K562 (cell line): ENCODE measurements at regions not wholly inside any gene's neighbourhood (a gene's known extent, or its start where the extent isn't known, plus 50 kb on each side); places are given as distances from the start of the nearest gene placed in this dataset.

Source experiments
- ATAC-seq: fragments of 200-7000 bp; cut with Tn5 transposase; 3 replicates; pipeline ENCODE4 v1.9.1; 2020; ENCODE audit warnings: moderate library complexity
- BruUV-seq: library from RNA; stranded (reverse); fragments of 400-500 nt; replicated peaks from 2 replicates; lab custom pipeline; 2021; lab: Mats Ljungman, UMichigan
- CTCF ChIA-PET: fragments of 300-600 bp; formaldehyde crosslinking; extraction: SDS; loops from one replicate; lab custom pipeline; 2021; ENCODE audit warnings: low intra/inter-chr PET ratio; lab: Yijun Ruan, JAX
- POLR2A ChIA-PET: fragments of 300-600, 350-650 bp; sonication (Branson Sonifier 250); formaldehyde crosslinking; extraction: SDS; loops from one replicate; lab custom pipeline; 2021; ENCODE audit warnings: antibody characterized with exemption, inconsistent platforms; lab: Yijun Ruan, JAX
- DNase-seq, 4 experiments: peaks; one replicate each; pipeline versions ENCODE4 v3.0.0 to v3.0.0-alpha.2; 2011 to 2018; ENCODE audit warnings: low spot score in 3 of 4, mixed read lengths in 3 of 4; ENCODE audit errors: extremely low read depth in 1 of 4
- FAIRE-seq: peaks from 2 replicates; lab custom pipeline; 2011; peaks lifted over from hg19 to GRCh38; lab: Jason Lieb, UNC
- H2AFZ ChIP-seq: 2 replicates; pipeline ENCODE4 v1.6.0; 2011; ENCODE audit warnings: low read depth, low read length, control low read depth, inconsistent platforms
- H3K27ac ChIP-seq: fragments of 200-600 bp; 3 replicates; pipeline ENCODE4 v1.8.0; 2011; ENCODE audit warnings: low read depth, mild to moderate bottlenecking, control low read depth, inconsistent platforms, low read length, moderate library complexity, mixed read lengths; ENCODE audit errors: extremely low read depth
- H3K27me3 ChIP-seq, 2 experiments: fragments of 300-600 bp in 1 of 2; 2 replicates in 1 of 2; 3 replicates in 1 of 2; pipeline versions ENCODE4 v1.6.0 to v1.8.0; 2011; ENCODE audit warnings: inconsistent platforms in 2 of 2, low read length in 2 of 2, mild to moderate bottlenecking in 1 of 2, mixed read lengths in 1 of 2, moderate library complexity in 1 of 2; ENCODE audit not compliant: control insufficient read depth in 2 of 2, insufficient read depth in 2 of 2
- H3K36me3 ChIP-seq: fragments of 300-600 bp; 3 replicates; pipeline ENCODE4 v1.8.0; 2011; ENCODE audit warnings: mild to moderate bottlenecking, low read length, inconsistent platforms; ENCODE audit not compliant: control insufficient read depth, insufficient read depth
- H3K4me1 ChIP-seq, 2 experiments: fragments of 200-600 bp in 1 of 2; replicated peaks in 1 of 2; 2 replicates in 1 of 2; 3 replicates in 1 of 2; pipeline versions ENCODE4 v1.5.1 to v1.8.0; 2011; ENCODE audit warnings: inconsistent platforms in 2 of 2, low read length in 2 of 2, mild to moderate bottlenecking in 1 of 2, mixed read lengths in 1 of 2, moderate library complexity in 1 of 2; ENCODE audit not compliant: control insufficient read depth in 2 of 2, insufficient read depth in 2 of 2
- H3K4me2 ChIP-seq: 2 replicates; pipeline ENCODE4 v1.6.1; 2011; ENCODE audit warnings: low read length, control low read depth, inconsistent platforms, mixed read lengths; ENCODE audit not compliant: insufficient read depth
- H3K4me3 ChIP-seq: fragments of 200-600 bp; sonication (generic), shearing (Covaris generic); 2 replicates; pipeline ENCODE4 v1.5.1; 2016; ENCODE audit warnings: control low read depth, inconsistent platforms
- H3K79me2 ChIP-seq: fragments of 200-600 bp; 3 replicates; pipeline ENCODE4 v1.8.0; 2011; ENCODE audit warnings: low read length, inconsistent platforms; ENCODE audit not compliant: control insufficient read depth, insufficient read depth
- H3K9ac ChIP-seq, 2 experiments: 2 replicates each; pipeline versions ENCODE4 v1.6.0 to v1.6.1; 2011; ENCODE audit warnings: low read depth in 2 of 2, low read length in 2 of 2, control low read depth in 1 of 2, inconsistent platforms in 1 of 2, mild to moderate bottlenecking in 1 of 2, mixed read lengths in 1 of 2; ENCODE audit not compliant: insufficient read depth in 1 of 2
- H3K9me1 ChIP-seq: one replicate; pipeline ENCODE4 v1.6.0; 2011; ENCODE audit warnings: inconsistent platforms, mild to moderate bottlenecking, low read length, moderate library complexity; ENCODE audit not compliant: control insufficient read depth, insufficient read depth
- H3K9me3 ChIP-seq: replicated peaks from 2 replicates; pipeline ENCODE4 v1.5.1; 2011; ENCODE audit warnings: low read depth, low read length, inconsistent platforms; ENCODE audit not compliant: control insufficient read depth, insufficient read depth
- H4K20me1 ChIP-seq: replicated peaks from 2 replicates; pipeline ENCODE4 v1.6.1; 2011; ENCODE audit warnings: low read length, inconsistent platforms, mixed read lengths; ENCODE audit not compliant: control insufficient read depth, insufficient read depth
- BDP1 ChIP-seq: IDR thresholded peaks from 3 replicates; pipeline ENCODE4 v1.6.1; 2011; ENCODE audit not compliant: insufficient read length, insufficient read depth
- CHD2 ChIP-seq: IDR thresholded peaks from 2 replicates; pipeline ENCODE4 v1.6.1; 2011; ENCODE audit warnings: low read depth, low read length
- L3MBTL2 ChIP-seq: fragments of 450-650 bp; IDR thresholded peaks from 2 replicates; pipeline ENCODE4 v1.6.1; 2016; ENCODE audit warnings: mild to moderate bottlenecking, moderate library complexity
- MCM3 ChIP-seq: fragments of 450-650 bp; IDR thresholded peaks from 2 replicates; pipeline ENCODE4 v1.6.1; 2016
- RAD21 ChIP-seq, 2 experiments: fragments of 250-450 bp in 1 of 2; fragments of 450-650 bp in 1 of 2; sonication (Bioruptor Pico) in 1 of 2; formaldehyde crosslinking in 1 of 2; IDR thresholded peaks in 1 of 2; conservative IDR thresholded peaks in 1 of 2; 2 replicates each; pipeline versions ENCODE4 v1.4.0 to v1.8.0; 2020 to 2022; ENCODE audit warnings: mild to moderate bottlenecking in 2 of 2, moderate library complexity in 1 of 2
- YBX1 ChIP-seq: fragments of 450-650 bp; IDR thresholded peaks from 2 replicates; pipeline ENCODE4 v1.7.1; 2016; ENCODE audit warnings: mild to moderate bottlenecking
- ZNF280B ChIP-seq: fragments of 250-450 bp; sonication (Bioruptor Pico); IDR thresholded peaks from 2 replicates; pipeline ENCODE4 v1.5.1; 2021; ENCODE audit warnings: mild to moderate bottlenecking
- ZNF696 ChIP-seq: fragments of 250-450 bp; sonication (Bioruptor Pico); conservative IDR thresholded peaks from 2 replicates; pipeline ENCODE4 v1.4.0; 2020; ENCODE audit warnings: mild to moderate bottlenecking, moderate library complexity
- WGBS: fragments of 100-300 bp; shearing (Covaris generic); methylation state at CpG from one replicate; pipeline ENCODE4 v1.1.6; 2016; ENCODE audit warnings: low coverage, mixed read lengths; ENCODE audit not compliant: insufficient coverage; ENCODE audit errors: missing lambda C conversion rate; 5-methylcytosine and 5-hydroxymethylcytosine counted together
- in situ Hi-C: fragments of 300-500 bp; cut with MboI; formaldehyde crosslinking; loops from 4 replicates; pipeline ENCODE4 v1.15.0; 2018; ENCODE audit warnings: inconsistent platforms, mixed read lengths
- intact Hi-C: fragments of 100-400 bp; cut with micrococcal nuclease; formaldehyde crosslinking; loops from 2 replicates; pipeline ENCODE4 v1.14.2; 2022
- TF ChIP-seq, protein P1 (sequence below): fragments of 450-650 bp; IDR thresholded peaks from 2 replicates; pipeline ENCODE4 v1.6.1; 2016; ENCODE audit warnings: mild to moderate bottlenecking, moderate library complexity

GRCh38 chr1:214753236-214753852 is 150.3 kb downstream of the CENPF start:
- H3K4me2 ChIP-seq = no peak overlapping the region
- CTCF ChIA-PET = no interaction called here
- POLR2A ChIA-PET = no interaction called here
- WGBS = 3% methylated on average over 26 of the region's 26 CpGs
- H3K4me3 ChIP-seq = no peak overlapping the region
- DNase-seq = peak in 1 of 4 experiments; percentile 24
- TF ChIP-seq ZNF280B (CRISPR knock-in tag) (no peak), YBX1 (no peak), ZNF696 (CRISPR knock-in tag) (no peak), RAD21 (CRISPR knock-in tag; conservative IDR thresholded peaks at IDR 0.05 in 1 of 2, IDR thresholded peaks at IDR 0.05 in 1 of 2) (no peak), CHD2 (peak; percentile 70), MCM3 (no peak), L3MBTL2 (0 out of 2 replicates have a peak, but pooled peaks have one; percentile 17), BDP1 (no peak)
- TF ChIP-seq, protein P1, sequence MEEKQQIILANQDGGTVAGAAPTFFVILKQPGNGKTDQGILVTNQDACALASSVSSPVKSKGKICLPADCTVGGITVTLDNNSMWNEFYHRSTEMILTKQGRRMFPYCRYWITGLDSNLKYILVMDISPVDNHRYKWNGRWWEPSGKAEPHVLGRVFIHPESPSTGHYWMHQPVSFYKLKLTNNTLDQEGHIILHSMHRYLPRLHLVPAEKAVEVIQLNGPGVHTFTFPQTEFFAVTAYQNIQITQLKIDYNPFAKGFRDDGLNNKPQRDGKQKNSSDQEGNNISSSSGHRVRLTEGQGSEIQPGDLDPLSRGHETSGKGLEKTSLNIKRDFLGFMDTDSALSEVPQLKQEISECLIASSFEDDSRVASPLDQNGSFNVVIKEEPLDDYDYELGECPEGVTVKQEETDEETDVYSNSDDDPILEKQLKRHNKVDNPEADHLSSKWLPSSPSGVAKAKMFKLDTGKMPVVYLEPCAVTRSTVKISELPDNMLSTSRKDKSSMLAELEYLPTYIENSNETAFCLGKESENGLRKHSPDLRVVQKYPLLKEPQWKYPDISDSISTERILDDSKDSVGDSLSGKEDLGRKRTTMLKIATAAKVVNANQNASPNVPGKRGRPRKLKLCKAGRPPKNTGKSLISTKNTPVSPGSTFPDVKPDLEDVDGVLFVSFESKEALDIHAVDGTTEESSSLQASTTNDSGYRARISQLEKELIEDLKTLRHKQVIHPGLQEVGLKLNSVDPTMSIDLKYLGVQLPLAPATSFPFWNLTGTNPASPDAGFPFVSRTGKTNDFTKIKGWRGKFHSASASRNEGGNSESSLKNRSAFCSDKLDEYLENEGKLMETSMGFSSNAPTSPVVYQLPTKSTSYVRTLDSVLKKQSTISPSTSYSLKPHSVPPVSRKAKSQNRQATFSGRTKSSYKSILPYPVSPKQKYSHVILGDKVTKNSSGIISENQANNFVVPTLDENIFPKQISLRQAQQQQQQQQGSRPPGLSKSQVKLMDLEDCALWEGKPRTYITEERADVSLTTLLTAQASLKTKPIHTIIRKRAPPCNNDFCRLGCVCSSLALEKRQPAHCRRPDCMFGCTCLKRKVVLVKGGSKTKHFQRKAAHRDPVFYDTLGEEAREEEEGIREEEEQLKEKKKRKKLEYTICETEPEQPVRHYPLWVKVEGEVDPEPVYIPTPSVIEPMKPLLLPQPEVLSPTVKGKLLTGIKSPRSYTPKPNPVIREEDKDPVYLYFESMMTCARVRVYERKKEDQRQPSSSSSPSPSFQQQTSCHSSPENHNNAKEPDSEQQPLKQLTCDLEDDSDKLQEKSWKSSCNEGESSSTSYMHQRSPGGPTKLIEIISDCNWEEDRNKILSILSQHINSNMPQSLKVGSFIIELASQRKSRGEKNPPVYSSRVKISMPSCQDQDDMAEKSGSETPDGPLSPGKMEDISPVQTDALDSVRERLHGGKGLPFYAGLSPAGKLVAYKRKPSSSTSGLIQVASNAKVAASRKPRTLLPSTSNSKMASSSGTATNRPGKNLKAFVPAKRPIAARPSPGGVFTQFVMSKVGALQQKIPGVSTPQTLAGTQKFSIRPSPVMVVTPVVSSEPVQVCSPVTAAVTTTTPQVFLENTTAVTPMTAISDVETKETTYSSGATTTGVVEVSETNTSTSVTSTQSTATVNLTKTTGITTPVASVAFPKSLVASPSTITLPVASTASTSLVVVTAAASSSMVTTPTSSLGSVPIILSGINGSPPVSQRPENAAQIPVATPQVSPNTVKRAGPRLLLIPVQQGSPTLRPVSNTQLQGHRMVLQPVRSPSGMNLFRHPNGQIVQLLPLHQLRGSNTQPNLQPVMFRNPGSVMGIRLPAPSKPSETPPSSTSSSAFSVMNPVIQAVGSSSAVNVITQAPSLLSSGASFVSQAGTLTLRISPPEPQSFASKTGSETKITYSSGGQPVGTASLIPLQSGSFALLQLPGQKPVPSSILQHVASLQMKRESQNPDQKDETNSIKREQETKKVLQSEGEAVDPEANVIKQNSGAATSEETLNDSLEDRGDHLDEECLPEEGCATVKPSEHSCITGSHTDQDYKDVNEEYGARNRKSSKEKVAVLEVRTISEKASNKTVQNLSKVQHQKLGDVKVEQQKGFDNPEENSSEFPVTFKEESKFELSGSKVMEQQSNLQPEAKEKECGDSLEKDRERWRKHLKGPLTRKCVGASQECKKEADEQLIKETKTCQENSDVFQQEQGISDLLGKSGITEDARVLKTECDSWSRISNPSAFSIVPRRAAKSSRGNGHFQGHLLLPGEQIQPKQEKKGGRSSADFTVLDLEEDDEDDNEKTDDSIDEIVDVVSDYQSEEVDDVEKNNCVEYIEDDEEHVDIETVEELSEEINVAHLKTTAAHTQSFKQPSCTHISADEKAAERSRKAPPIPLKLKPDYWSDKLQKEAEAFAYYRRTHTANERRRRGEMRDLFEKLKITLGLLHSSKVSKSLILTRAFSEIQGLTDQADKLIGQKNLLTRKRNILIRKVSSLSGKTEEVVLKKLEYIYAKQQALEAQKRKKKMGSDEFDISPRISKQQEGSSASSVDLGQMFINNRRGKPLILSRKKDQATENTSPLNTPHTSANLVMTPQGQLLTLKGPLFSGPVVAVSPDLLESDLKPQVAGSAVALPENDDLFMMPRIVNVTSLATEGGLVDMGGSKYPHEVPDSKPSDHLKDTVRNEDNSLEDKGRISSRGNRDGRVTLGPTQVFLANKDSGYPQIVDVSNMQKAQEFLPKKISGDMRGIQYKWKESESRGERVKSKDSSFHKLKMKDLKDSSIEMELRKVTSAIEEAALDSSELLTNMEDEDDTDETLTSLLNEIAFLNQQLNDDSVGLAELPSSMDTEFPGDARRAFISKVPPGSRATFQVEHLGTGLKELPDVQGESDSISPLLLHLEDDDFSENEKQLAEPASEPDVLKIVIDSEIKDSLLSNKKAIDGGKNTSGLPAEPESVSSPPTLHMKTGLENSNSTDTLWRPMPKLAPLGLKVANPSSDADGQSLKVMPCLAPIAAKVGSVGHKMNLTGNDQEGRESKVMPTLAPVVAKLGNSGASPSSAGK = peak; percentile 35
- no peaks in the 10 kb centered on the region for H3K36me3 ChIP-seq
- H3K9ac ChIP-seq = no peak overlapping the region
- BruUV-seq = no TSS peak
- no peaks in the 10 kb centered on the region for H3K9me1 ChIP-seq
- no peak overlapping the region for H3K27ac ChIP-seq
- no peaks in the 10 kb centered on the region for H3K4me1 ChIP-seq
- no peaks in the 10 kb centered on the region for H4K20me1 ChIP-seq
- ATAC-seq = peak; percentile 77
- H2AFZ ChIP-seq = no peak overlapping the region
- no peak for FAIRE-seq
- intact Hi-C loops (no loop called here), in situ Hi-C loops (no loop called here)
- H3K27me3 ChIP-seq = no peaks in the 10 kb centered on the region
- no peaks in the 10 kb centered on the region for H3K79me2 ChIP-seq
- H3K9me3 ChIP-seq = no peaks in the 10 kb centered on the region
